HG03520 (cell line): ENCODE measurements at regions not wholly inside any gene's neighbourhood (a gene's known extent, or its start where the extent isn't known, plus 50 kb on each side); places are given as distances from the start of the nearest gene placed in this dataset.

Experiments
- ATAC-seq: cut with Tn5 transposase; IDR thresholded peaks from one replicate; pipeline ENCODE4 v1.9.1; 2021; ENCODE audit warnings: mild to moderate bottlenecking, moderate library complexity; ENCODE audit not compliant: unreplicated experiment

- no peak for ATAC-seq
Measured at GRCh38 chr13:44088991-44089413, 209.3 kb downstream of the LACC1 start.

- ATAC-seq, result no peak
Measured at GRCh38 chr13:44089452-44089851, 209.7 kb downstream of the LACC1 start.

GRCh38 chr13:44092078-44092970 lies 212.6 kb downstream of the LACC1 start:
- ATAC-seq, result no peak

- no peak for ATAC-seq
Measured at GRCh38 chr13:44093607-44094564, 214.2 kb downstream of the LACC1 start.

GRCh38 chr13:44096901-44097300 lies 217.2 kb downstream of the LACC1 start:
- no peak for ATAC-seq

- ATAC-seq, result no peak
Measured at GRCh38 chr13:44098559-44098958, 218.9 kb downstream of the LACC1 start.

- ATAC-seq, result no peak
Measured at GRCh38 chr13:44101347-44102083, 221.8 kb downstream of the LACC1 start.

GRCh38 chr13:44103429-44104196 lies 223.9 kb downstream of the LACC1 start:
- ATAC-seq, result no peak

GRCh38 chr13:44104197-44104490 lies 224.4 kb downstream of the LACC1 start:
- no peak for ATAC-seq

- no peak for ATAC-seq
Measured at GRCh38 chr13:44104969-44105368, 225.3 kb downstream of the LACC1 start.

GRCh38 chr13:44106266-44107152 lies 226.8 kb downstream of the LACC1 start:
- ATAC-seq, result no peak

- no peak for ATAC-seq
Measured at GRCh38 chr13:44107357-44108121, 227.8 kb downstream of the LACC1 start.

GRCh38 chr13:44108331-44108858 lies 228.7 kb downstream of the LACC1 start:
- ATAC-seq, result no peak

GRCh38 chr13:44110091-44110621 lies 230.5 kb downstream of the LACC1 start:
- ATAC-seq, result no peak

GRCh38 chr13:44111701-44112100 lies 232.0 kb downstream of the LACC1 start:
- ATAC-seq, result no peak

- ATAC-seq, result no peak
Measured at GRCh38 chr13:44112700-44113329, 233.1 kb downstream of the LACC1 start.

- no peak for ATAC-seq
Measured at GRCh38 chr13:44116562-44117332, 237.0 kb downstream of the LACC1 start.
